ENCODE measurements at regions not wholly inside any gene's neighbourhood (a gene's known extent, or its start where the extent isn't known, plus 50 kb on each side); places are given as distances from the start of the nearest gene placed in this dataset.

DNA sequence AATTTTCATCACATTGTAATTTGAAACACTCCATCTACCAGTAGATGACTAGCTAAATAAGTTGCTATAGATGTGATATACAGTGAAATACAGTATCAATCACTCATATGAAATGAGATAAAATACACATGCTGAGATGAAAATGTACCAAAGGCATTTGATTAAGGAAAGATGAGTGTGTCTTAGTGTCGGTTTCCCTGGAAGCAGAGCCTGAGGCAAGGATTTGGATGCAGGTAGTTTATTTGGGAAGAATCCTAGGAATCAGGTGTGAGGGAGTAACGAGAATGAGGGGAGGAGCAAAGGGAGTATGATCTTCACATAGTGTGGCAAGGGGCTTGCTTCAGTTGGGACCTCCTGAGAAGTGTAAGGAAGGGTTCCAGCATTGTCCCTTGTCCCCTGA, 188.2 kb upstream of the CTBP2 start:
- Mint-ChIP-seq H3K27me3 (ENCODE audit: insufficient read depth, low read depth) (peaks cover 4% of the 10 kb centered on the region), H3K9me3 (peaks cover 4% of the 10 kb centered on the region), H3K4me1 (no peaks in the 10 kb centered on the region), H3K4me3 (no peak overlapping the region), H3K36me3 (no peaks in the 10 kb centered on the region), H3K27ac (no peak overlapping the region)
- H3K27me3 ChIP-seq = no peaks in the 10 kb centered on the region
- no peaks in the 10 kb centered on the region for H3K36me3 ChIP-seq
- no peaks in the 10 kb centered on the region for H4K20me1 ChIP-seq (ENCODE audit: low read depth)
- no peak overlapping the region for H3K27ac ChIP-seq
- H3K4me1 ChIP-seq = no peaks in the 10 kb centered on the region
- no peak for DNase-seq (ENCODE audit: low spot score)
- TF ChIP-seq, protein P1, sequence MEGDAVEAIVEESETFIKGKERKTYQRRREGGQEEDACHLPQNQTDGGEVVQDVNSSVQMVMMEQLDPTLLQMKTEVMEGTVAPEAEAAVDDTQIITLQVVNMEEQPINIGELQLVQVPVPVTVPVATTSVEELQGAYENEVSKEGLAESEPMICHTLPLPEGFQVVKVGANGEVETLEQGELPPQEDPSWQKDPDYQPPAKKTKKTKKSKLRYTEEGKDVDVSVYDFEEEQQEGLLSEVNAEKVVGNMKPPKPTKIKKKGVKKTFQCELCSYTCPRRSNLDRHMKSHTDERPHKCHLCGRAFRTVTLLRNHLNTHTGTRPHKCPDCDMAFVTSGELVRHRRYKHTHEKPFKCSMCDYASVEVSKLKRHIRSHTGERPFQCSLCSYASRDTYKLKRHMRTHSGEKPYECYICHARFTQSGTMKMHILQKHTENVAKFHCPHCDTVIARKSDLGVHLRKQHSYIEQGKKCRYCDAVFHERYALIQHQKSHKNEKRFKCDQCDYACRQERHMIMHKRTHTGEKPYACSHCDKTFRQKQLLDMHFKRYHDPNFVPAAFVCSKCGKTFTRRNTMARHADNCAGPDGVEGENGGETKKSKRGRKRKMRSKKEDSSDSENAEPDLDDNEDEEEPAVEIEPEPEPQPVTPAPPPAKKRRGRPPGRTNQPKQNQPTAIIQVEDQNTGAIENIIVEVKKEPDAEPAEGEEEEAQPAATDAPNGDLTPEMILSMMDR (IDR thresholded peaks at IDR 0.05) = no peak
- TF ChIP-seq EZH2 (IDR thresholded peaks at IDR 0.05) = no peak
- TF ChIP-seq EZH2phosphoT487 (IDR thresholded peaks at IDR 0.05) = no peak
- no peaks in the 10 kb centered on the region for H3K9me3 ChIP-seq (ENCODE audit: low read depth)
- no peak overlapping the region for H3K4me3 ChIP-seq
- no peak overlapping the region for H3K9ac ChIP-seq
- no peaks in the 10 kb centered on the region for H3F3A ChIP-seq (ENCODE audit: low read depth)
- no peak overlapping the region for H2AFZ ChIP-seq (replicated peaks)
- H3K79me2 ChIP-seq (ENCODE audit: low read depth) = no peaks in the 10 kb centered on the region
- H3K4me2 ChIP-seq = no peak overlapping the region

DNA sequence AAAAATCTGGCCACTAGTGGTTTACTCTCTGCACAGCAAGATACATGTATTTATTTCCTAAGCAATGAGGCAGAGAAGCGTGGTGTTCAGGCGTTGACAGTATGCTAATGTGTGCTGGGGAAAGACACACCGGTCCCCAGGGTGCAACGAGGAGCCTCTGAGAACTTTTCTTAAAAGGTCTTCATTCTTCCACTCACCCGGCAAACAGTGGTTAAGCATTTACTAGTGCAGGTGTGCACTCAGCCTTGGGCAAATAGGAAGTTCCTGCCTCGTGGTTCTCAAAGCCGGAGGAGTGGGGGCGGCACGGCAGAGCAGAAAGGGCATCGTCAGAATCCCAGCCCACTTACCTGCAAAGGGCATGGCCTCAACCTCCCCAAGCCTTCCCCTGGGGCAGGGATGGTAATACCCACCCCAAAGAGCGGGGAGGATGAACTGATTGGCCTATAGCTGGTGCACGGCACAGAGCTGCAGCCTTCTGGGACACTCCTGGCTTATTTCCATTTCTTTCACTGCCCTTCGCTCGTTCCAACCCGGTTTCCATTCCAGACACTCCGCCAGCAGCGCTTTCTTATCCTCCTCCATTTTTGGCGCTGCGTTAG, 184.3 kb upstream of the CTBP2 start:
- no peak for TF ChIP-seq EZH2 (IDR thresholded peaks at IDR 0.05)
- TF ChIP-seq, protein P1 (IDR thresholded peaks at IDR 0.05) = no peak
- TF ChIP-seq EZH2phosphoT487 (IDR thresholded peaks at IDR 0.05) = no peak
- H3K4me1 ChIP-seq = no peaks in the 10 kb centered on the region
- no peaks in the 10 kb centered on the region for H3K27me3 ChIP-seq
- Mint-ChIP-seq H3K9me3 (peaks cover 2% of the 10 kb centered on the region), H3K36me3 (no peaks in the 10 kb centered on the region), H3K27me3 (ENCODE audit: insufficient read depth, low read depth) (no peaks in the 10 kb centered on the region), H3K4me1 (no peaks in the 10 kb centered on the region), H3K4me3 (no peak overlapping the region), H3K27ac (no peak overlapping the region)
- no peak overlapping the region for H3K4me2 ChIP-seq
- no peaks in the 10 kb centered on the region for H3F3A ChIP-seq (ENCODE audit: low read depth)
- no peak overlapping the region for H3K4me3 ChIP-seq
- H2AFZ ChIP-seq (replicated peaks) = peak overlapping the region; percentile 27
- H3K79me2 ChIP-seq (ENCODE audit: low read depth) = no peaks in the 10 kb centered on the region
- H3K36me3 ChIP-seq = no peaks in the 10 kb centered on the region
- DNase-seq (ENCODE audit: low spot score) = no peak
- no peaks in the 10 kb centered on the region for H3K9me3 ChIP-seq (ENCODE audit: low read depth)
- H4K20me1 ChIP-seq (ENCODE audit: low read depth) = no peaks in the 10 kb centered on the region
- no peak overlapping the region for H3K27ac ChIP-seq
- no peak overlapping the region for H3K9ac ChIP-seq

DNA sequence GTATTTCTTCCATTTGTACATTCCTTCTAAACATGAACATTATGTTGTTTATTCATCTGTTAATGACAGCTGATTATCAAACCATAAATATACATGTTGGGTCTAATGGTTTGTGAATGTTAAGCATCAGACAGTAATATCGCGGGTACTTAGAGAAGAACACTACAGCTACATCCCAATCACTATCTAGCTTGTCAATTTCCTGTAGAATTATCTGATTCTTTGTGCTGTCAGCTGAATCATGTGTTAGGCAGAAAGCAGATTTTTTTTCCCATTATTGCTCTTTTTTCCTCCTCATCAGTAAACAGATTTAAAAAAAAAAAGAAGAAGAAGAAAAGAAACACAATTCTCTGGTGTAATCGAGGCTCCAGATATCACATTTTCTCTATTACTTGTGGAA, 183.6 kb upstream of the CTBP2 start:
- Histone ChIP-seq H3K4me3 (no peak overlapping the region), H2AFZ (replicated peaks) (no peak overlapping the region)

More for the DNA sequence above, 183.6 kb upstream of the CTBP2 start:
- H3K79me2 ChIP-seq (ENCODE audit: low read depth) = no peaks in the 10 kb centered on the region
- DNase-seq (ENCODE audit: low spot score) = no peak
- Mint-ChIP-seq H3K27me3 (ENCODE audit: insufficient read depth, low read depth) (no peaks in the 10 kb centered on the region), H3K27ac (no peak overlapping the region), H3K4me3 (no peak overlapping the region), H3K9me3 (peaks cover 4% of the 10 kb centered on the region), H3K4me1 (no peaks in the 10 kb centered on the region), H3K36me3 (no peaks in the 10 kb centered on the region)
- H3K4me1 ChIP-seq = no peaks in the 10 kb centered on the region
- H3K4me2 ChIP-seq = no peak overlapping the region
- H3K9me3 ChIP-seq (ENCODE audit: low read depth) = no peaks in the 10 kb centered on the region
- H4K20me1 ChIP-seq (ENCODE audit: low read depth) = no peaks in the 10 kb centered on the region
- TF ChIP-seq, protein P1 (IDR thresholded peaks at IDR 0.05) = no peak
- TF ChIP-seq EZH2 (IDR thresholded peaks at IDR 0.05) (no peak), EZH2phosphoT487 (IDR thresholded peaks at IDR 0.05) (no peak)
- no peak overlapping the region for H3K9ac ChIP-seq
- H3K36me3 ChIP-seq = no peaks in the 10 kb centered on the region
- no peak overlapping the region for H3K27ac ChIP-seq
- no peaks in the 10 kb centered on the region for H3K27me3 ChIP-seq
- no peaks in the 10 kb centered on the region for H3F3A ChIP-seq (ENCODE audit: low read depth)

Data from neural progenitor cell (in vitro differentiated cells).